Vagina (tissue), 2 donors: ENCODE measurements at regions not wholly inside any gene's neighbourhood (a gene's known extent, or its start where the extent isn't known, plus 50 kb on each side); places are given as distances from the start of the nearest gene placed in this dataset.

ENCODE experiments used
- DNase-seq, 2 donors: peaks; one replicate each; pipeline ENCODE4 v3.0.0-alpha.2; 2017; ENCODE audit errors: extremely low spot score in 2 of 2
- H3K27ac ChIP-seq: fragments of 200-600 bp; sonication (generic); one replicate; pipeline ENCODE4 v1.5.1; 2019
- H3K27me3 ChIP-seq: fragments of 200-600 bp; sonication (generic); one replicate; pipeline ENCODE4 v1.5.1; 2019
- H3K36me3 ChIP-seq, 2 donors: fragments of 200-600 bp; sonication (generic); one replicate each; pipeline ENCODE4 v1.5.1; 2017 to 2019
- H3K4me1 ChIP-seq: fragments of 200-600 bp; sonication (generic); one replicate; pipeline ENCODE4 v1.5.1; 2019
- H3K4me3 ChIP-seq, 2 donors: fragments of 200-600 bp; sonication (generic); 1 replicate in 1 of 2; 2 replicates in 1 of 2; pipeline ENCODE4 v1.5.1; 2016 to 2019
- H3K9me3 ChIP-seq: fragments of 200-600 bp; sonication (generic); one replicate; pipeline ENCODE4 v1.5.1; 2019
- CTCF ChIP-seq, 3 experiments: fragments of 450-650 bp in 2 of 3; fragments of 200-600 bp in 1 of 3; sonication (generic) in 1 of 3; IDR thresholded peaks; one replicate each; pipeline ENCODE4 v1.5.1; 2017 to 2019; ENCODE audit warnings: antibody characterized with exemption in 3 of 3, mild to moderate bottlenecking in 2 of 3, moderate library complexity in 2 of 3
- POLR2A ChIP-seq, 2 donors: fragments of 450-650 bp; IDR thresholded peaks; one replicate each; pipeline ENCODE4 v1.6.1; 2017; ENCODE audit warnings: antibody characterized with exemption in 2 of 2, mild to moderate bottlenecking in 2 of 2, moderate library complexity in 2 of 2
- POLR2AphosphoS5 ChIP-seq, 2 donors: sonication (generic); formaldehyde crosslinking; IDR thresholded peaks; one replicate each; pipeline ENCODE4 v1.9.0; 2017; ENCODE audit warnings: antibody characterized with exemption in 2 of 2, mild to moderate bottlenecking in 2 of 2, low read depth in 1 of 2; ENCODE audit not compliant: insufficient read depth in 1 of 2
- intact Hi-C: fragments of 100-400 bp; cut with DNase I; formaldehyde crosslinking; loops from one replicate; pipeline ENCODE4 v1.15.1; 2023

GRCh38 chr2:111695441-111696007, 188.5 kb downstream of the ANAPC1 start:
- intact Hi-C loops = no loop called here
- Histone ChIP-seq H3K27ac (no peak overlapping the region), H3K36me3 (no peaks in the 10 kb centered on the region), H3K9me3 (no peaks in the 10 kb centered on the region), H3K27me3 (no peaks in the 10 kb centered on the region), H3K4me3 (no peak overlapping the region), H3K4me1 (peaks cover 14% of the 10 kb centered on the region)
- DNase-seq = no peak
- TF ChIP-seq CTCF (IDR thresholded peaks at IDR 0.05) = no peak
- no peak for TF ChIP-seq POLR2AphosphoS5 (IDR thresholded peaks at IDR 0.05; ENCODE audit: insufficient read depth in 1 of 2, low read depth in 1 of 2)
- no peak for TF ChIP-seq POLR2A (IDR thresholded peaks at IDR 0.05)

- H3K4me1 ChIP-seq = peaks cover 14% of the 10 kb centered on the region
- DNase-seq = no peak
- intact Hi-C loops = no loop called here
- H3K27ac ChIP-seq = no peak overlapping the region
- no peaks in the 10 kb centered on the region for H3K36me3 ChIP-seq
- no peak overlapping the region for H3K4me3 ChIP-seq
- H3K27me3 ChIP-seq = no peaks in the 10 kb centered on the region
- no peaks in the 10 kb centered on the region for H3K9me3 ChIP-seq
- TF ChIP-seq POLR2A (IDR thresholded peaks at IDR 0.05) = no peak
- TF ChIP-seq CTCF (IDR thresholded peaks at IDR 0.05) = no peak
- TF ChIP-seq POLR2AphosphoS5 (IDR thresholded peaks at IDR 0.05; ENCODE audit: insufficient read depth in 1 of 2, low read depth in 1 of 2) = no peak
Observed at GRCh38 chr2:111696226-111696625, 187.8 kb downstream of the ANAPC1 start.

GRCh38 chr2:111697560-111697959, 186.4 kb downstream of the ANAPC1 start:
- H3K4me1 ChIP-seq = peaks cover 14% of the 10 kb centered on the region
- TF ChIP-seq CTCF (IDR thresholded peaks at IDR 0.05) (no peak), POLR2AphosphoS5 (IDR thresholded peaks at IDR 0.05; ENCODE audit: insufficient read depth in 1 of 2, low read depth in 1 of 2) (no peak), POLR2A (IDR thresholded peaks at IDR 0.05) (no peak)

GRCh38 chr2:111698089-111698488, 185.9 kb downstream of the ANAPC1 start:
- DNase-seq = no peak
- H3K9me3 ChIP-seq = no peaks in the 10 kb centered on the region
- H3K4me1 ChIP-seq = peaks cover 14% of the 10 kb centered on the region
- no peaks in the 10 kb centered on the region for H3K27me3 ChIP-seq
- H3K27ac ChIP-seq = no peak overlapping the region
- no peak overlapping the region for H3K4me3 ChIP-seq
- no peaks in the 10 kb centered on the region for H3K36me3 ChIP-seq
- TF ChIP-seq POLR2AphosphoS5 (IDR thresholded peaks at IDR 0.05; ENCODE audit: insufficient read depth in 1 of 2, low read depth in 1 of 2) (no peak), CTCF (IDR thresholded peaks at IDR 0.05) (no peak), POLR2A (IDR thresholded peaks at IDR 0.05) (no peak)
- intact Hi-C loops = no loop called here

More at GRCh38 chr2:111697560-111697959, 186.4 kb downstream of the ANAPC1 start:
- DNase-seq = no peak
- intact Hi-C loops = no loop called here
- Histone ChIP-seq H3K4me3 (no peak overlapping the region), H3K9me3 (no peaks in the 10 kb centered on the region), H3K27me3 (no peaks in the 10 kb centered on the region), H3K36me3 (no peaks in the 10 kb centered on the region), H3K27ac (no peak overlapping the region)

- H3K36me3 ChIP-seq = no peaks in the 10 kb centered on the region
- H3K27me3 ChIP-seq = no peaks in the 10 kb centered on the region
- peak overlapping the region; percentile 22 for H3K27ac ChIP-seq
- H3K4me1 ChIP-seq = peaks cover 14% of the 10 kb centered on the region
- intact Hi-C loops = no loop called here
- no peak for DNase-seq
- H3K4me3 ChIP-seq = no peak overlapping the region
- no peaks in the 10 kb centered on the region for H3K9me3 ChIP-seq
- TF ChIP-seq POLR2AphosphoS5 (IDR thresholded peaks at IDR 0.05; ENCODE audit: insufficient read depth in 1 of 2, low read depth in 1 of 2) (peak; percentile 22 to 73), CTCF (IDR thresholded peaks at IDR 0.05) (no peak)
Observed at GRCh38 chr2:111698743-111699554, 185.0 kb downstream of the ANAPC1 start.
